ENCODE measurements at regions not wholly inside any gene's neighbourhood (a gene's known extent, or its start where the extent isn't known, plus 50 kb on each side); places are given as distances from the start of the nearest gene placed in this dataset.

DNA sequence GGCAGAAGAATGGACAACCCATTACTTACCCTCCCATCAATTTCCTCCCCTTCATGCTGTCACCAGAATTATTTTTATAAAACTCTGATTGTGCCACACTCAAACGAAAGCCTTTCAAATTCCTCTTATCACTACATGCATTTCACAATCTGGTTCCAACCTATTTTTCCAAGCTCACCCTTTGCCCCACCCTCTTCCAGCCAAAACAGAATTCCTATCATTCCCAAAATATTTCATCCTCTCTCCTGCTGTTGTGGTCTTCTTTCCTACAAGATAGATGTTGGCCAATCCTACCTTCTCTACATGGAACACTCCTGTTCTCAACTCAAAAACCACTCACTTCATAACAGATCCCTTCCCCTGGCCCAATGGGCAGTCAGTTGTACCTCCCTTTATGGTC, 111.5 kb downstream of the ELAPOR2 start:
- peak; percentile 25 for DNase-seq (ENCODE audit: low spot score)

DNA sequence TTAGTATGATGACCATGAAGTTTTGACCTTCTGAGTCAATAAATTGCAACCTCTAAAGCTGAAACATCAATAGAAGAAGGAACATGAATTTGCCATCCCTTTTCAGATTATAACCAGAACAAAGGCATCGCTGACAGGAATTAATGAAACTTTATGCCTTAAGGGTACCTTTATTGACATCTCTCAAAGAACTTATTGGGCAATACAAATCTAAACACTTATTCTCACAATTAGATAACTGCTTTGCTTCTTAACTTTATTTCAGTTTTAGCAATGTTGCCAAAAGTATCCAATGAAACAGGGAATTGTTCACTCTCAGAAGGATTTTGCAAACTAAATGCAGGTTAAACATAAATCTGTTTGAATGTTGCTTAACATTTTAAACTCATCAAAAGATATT, 116.0 kb downstream of the ELAPOR2 start:
- DNase-seq (ENCODE audit: low spot score), result no peak

DNA sequence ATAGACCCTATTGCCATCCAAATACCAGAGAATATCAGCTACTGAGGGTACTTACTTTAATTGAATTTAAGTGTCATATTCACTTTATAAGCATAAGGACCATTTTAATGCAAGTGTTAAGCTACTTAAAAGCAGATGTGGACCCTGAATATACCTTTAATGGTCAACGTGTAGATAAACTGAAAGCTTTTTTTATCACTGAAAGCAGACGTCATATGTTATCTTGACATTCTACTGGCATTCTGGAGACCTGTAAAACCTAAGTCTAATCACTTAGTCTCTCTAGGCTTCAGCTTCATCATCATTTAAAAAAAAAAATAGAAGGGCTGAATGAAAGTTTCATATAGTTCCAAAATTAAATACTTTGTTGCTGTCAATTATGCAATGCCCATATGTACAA, 116.5 kb downstream of the ELAPOR2 start:
- DNase-seq (ENCODE audit: low spot score), result no peak

DNA sequence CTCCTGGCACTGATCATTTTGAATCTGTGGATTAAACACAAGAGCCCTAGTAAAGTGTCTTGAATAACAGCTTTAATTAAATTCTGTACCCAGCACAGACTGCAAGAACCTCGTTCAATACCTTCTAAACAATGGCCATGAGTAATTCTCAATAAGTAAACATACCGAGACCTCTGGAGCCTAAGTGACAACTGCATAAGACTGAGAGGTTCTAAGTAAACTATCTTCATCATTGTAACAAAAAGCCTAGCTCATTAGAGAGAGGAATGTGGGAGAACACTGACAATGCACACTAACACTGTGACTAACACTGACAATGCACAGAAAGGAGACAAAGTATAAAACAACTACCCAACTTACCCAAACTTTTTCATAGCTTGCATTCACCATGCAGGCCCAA, 117.4 kb downstream of the ELAPOR2 start:
- DNase-seq (ENCODE audit: low spot score), result no peak

DNA sequence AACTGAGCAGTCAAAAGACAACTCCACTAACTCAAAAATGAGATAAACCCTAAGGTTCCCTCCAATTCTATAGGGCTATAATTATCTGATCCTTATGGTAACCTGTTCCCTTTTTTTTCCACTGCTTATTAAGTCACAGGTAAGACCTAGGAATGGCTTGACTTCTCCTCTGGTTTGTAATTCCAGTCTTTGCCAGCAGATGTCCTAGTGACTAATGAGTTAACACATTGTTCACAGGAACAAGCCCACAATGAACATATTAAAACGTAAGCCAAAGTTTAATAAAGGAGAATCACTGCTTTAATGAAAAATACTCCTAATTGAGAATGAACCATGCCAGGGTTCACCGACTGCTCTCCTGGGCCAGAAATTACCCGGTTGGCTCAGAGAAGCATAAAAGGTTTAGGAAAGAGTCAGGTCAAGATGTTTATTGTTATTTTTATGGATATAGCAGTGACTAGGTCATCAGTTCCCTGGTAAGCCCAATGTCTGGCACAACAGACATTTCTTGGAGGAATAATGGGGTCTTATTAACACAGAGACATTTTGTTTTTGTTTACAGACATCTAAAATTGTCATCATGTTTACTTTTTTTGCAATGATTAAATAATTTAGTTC, 120.1 kb downstream of the ELAPOR2 start:
- DNase-seq (ENCODE audit: low spot score), result peak; percentile 88

DNA sequence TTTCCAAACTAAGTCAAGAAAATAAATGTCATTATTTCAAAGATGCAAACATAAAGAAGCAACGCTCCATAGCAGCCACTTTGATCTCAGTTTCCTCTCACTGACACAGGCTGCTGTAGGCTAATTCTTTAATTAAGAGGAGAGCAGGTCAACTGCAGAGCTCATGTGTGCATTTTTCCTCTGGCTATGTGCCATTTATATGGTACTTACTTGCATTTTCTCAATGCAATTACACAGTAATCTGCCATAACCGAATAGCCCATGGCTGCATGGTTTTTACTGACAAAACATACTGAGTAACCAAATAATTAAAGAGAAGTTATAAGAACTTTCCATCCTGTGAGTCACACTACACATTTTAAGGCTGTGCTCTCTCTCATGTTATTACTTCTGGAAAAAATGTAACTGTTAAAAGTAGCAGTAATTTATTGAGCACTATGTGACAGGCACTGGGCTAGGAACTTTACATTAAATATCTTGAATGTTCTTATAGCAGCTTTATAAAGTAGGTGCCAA, 122.0 kb downstream of the ELAPOR2 start:
- DNase-seq (ENCODE audit: low spot score), result no peak

DNA sequence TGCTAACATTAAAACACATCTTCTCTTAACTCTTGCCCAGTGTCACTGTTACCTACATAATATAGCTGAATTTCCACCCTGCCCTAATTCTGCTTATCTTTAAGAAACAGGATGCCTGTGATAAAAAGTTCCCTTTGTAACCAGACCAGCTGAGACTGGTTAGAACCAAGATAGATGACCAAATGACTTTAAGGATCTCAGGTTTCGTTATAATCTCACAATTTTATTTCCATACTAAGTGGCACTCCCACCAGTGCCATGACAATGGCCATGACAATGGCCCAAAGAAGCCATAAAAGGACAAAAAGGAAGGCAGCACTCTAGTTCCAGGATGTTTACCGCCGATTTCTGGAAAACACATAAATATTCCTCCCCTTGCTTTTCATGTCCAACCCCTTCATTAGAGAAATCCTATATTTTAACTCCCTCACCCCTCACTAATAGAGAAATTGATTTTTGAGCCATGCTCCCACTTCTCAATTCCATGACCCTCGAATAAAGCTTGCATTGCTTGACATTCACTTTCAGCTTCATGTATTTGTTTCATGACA, 126.1 kb downstream of the ELAPOR2 start:
- DNase-seq (ENCODE audit: low spot score), result no peak

DNA sequence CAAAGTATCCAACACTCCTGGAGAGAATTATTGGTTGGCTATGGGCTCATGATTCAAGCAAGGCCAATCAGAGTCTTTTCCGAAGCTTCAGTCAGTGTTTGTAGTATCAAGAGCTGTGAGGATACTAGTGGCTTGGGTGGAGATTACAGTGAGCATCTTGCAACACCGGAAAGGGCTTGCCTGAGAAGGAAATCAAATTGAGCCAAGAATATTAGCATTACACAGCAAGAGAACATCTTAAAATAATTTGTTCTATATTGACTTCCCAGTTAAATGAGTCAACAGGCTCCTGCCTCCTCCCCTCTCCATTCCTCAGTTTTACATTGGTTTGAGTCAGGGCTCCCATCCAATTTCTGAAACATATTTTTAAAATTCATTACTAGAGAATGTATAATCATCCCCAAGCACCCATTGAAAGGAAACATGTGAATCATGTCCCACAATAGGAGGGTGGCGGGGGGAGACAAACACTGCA, 127.4 kb downstream of the ELAPOR2 start:
- DNase-seq (ENCODE audit: low spot score), result no peak

DNA sequence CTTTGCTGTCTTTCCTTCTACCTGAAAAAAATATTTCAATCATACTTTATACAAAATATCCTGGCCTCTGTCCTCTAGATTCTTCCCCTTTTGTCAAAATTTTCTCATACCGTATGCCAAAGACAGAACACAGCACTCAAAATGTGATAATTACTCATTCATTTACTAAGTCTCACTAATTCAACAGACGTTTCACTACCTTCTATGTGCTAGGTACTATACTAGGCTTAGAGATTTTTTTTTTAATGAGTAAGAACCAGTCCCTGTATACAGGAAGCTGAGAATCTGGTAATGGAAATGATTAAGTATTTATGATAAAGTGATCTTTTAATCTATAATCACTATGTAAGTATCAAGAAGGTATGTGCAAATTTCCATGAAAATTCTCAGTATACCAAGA, 128.0 kb downstream of the ELAPOR2 start:
- DNase-seq (ENCODE audit: low spot score), result no peak

DNA sequence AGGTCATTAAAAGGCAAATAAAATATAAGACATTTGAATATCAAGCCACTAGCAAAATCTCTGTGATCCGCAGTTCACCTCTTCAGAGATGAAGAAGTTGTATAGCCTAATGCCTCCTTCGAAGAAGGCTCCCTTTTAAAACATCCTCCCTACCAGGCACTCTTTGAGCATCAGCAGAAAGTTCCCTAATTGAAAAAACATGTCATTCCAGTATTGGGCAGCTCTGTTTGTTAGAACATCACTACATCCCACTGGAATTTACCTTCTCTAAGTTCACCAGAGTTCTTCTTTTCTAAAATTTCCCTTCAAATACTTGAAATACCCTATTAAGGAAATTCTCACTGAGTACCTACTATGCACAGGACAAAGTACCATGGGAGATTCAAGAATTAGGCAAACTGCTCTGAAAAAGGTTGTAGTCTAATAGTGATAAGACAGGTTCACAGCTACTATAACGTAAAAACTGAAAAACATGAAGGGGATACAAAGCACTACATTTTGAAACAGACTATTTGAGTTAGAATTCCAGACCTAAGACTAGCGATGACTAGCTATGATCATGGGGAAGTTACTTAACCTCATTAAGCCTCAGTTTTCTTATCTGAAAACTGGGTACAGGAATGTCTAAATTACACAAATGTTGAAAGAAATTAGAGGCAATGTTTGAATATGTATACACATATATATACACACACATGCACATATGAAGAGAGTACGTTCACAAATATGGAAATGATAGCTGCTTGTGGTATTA, 128.7 kb downstream of the ELAPOR2 start:
- no peak for DNase-seq (ENCODE audit: low spot score)

DNA sequence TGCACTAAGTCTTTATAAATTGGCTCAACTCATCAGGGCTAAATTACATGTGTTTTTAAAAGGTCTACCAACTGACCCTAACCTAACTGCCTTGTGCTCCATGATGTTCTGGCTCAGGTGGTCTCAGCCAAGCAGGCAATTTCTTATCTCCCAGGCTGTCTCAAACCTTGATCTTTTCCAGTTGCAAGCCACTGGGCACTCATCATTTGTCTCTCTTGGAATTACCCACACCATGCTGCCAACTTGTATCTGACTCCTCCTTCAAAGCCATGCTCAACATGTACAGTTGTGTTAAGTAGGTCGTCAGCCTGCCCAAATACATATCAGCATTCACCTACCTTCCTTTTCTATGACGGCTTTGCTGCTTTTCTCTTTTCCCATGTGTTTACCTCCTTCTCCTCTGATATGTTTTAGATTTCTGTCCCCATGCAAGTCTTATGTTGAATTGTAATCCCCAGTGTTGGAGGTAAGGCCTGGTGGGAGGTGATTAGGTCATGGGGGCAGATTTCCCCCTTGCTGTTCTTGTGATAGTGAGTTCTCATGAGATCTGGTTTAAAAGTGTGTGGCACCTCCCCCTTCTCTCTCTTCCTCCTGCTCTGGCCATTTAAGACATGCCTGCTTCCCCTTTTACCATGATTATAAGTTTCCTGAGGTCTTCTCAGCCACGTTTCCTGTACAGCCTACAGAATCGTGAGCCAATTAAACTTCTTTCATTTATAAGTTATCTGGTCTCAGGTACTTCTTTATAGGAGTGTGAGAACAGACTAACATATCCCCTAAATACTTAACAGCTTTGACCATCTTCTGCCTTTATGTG, 130.0 kb downstream of the ELAPOR2 start:
- DNase-seq (ENCODE audit: low spot score), result no peak

DNA sequence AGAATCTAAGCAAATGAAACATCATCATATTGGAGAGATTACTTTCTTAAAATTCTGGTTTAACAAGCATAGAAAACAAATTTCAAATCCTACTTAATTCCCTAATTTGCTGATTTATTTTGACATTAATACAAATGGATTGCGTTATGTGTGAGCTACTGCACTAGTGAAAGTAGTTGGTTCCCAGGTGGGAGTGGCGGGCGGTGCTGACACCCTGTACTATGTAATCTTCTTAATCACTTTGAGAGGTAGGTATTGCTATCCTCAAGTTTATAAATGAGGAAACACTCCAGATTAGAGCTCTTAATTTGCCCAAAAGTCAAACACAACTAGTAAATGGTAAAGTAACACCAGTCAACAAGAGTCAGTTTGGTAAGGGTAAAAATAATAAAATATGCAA, 131.1 kb downstream of the ELAPOR2 start:
- no peak for DNase-seq (ENCODE audit: low spot score)

DNA sequence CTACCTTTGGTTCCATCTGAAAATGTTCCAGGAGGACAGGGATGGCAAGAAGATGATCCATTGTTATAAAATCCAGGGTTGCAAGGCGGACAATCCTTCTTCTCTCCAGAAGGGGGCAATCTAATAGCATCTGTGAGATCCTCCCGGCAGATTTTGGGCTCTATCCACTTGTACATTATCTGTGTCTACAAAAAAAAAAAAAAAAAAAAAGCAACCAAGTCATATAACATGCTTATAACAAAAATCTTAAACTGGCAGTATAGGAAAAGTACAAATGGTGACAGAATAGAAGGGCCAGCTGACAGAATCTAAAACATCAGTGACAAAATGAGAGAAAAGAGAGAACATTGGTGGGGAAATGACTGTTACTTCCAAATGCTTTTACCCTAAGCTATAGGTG, 132.7 kb downstream of the ELAPOR2 start:
- DNase-seq (ENCODE audit: low spot score), result peak; percentile 82

DNA sequence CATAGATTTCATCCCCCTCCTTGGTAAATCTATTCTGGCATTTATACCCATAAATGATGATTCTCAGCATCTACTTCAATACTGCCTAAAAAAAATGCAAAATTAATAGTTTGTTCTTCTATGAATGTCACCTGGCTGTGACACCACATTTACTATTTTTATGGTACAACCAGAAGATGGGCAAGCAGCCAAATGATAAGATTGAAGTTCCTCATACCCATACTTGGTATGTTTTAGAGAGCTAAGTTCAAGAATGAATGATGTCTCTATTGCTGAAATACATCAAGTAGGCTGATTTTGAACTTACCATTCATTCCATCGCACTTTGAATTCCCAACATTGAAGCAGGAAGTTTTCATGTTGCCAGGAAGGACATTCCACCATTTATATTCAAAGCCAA, 134.2 kb downstream of the ELAPOR2 start:
- DNase-seq (ENCODE audit: low spot score), result no peak

DNA sequence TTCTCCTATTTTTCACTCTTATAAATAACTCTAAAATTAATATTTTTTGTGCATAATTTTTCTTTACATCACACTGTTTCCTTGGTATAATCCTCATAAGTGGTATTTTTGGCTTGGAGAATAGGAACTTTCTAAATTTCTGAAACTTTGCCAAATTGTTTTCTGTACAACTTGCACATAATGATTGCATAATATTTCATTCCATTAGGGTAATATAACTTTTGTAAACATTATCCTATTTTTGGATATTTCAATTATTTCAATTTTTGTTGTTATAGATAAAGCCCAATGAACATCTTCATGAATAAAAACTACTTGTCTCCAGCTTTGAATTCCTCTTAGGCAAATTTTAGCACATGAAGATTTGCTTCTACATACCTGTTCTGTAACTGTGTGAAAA, 135.9 kb downstream of the ELAPOR2 start:
- DNase-seq (ENCODE audit: low spot score), result no peak

DNA sequence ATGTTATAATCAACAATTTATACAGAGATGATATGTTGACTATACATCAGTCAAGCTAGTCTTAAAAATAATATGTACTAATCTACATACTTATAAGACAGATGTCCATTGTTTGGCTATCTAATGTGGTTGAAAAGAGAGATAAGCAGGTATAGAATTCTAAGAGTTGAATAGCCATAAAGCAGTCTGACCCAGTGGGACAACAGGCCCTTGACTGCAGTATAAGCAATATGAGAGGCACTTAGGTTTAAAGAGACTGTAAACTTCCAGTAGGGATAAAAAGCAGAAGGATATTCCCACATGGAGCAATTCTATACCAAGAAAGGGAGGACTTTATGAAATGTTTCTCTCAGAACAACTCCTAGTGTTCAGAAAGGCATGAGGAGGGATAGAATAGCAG, 139.3 kb downstream of the ELAPOR2 start:
- no peak for DNase-seq (ENCODE audit: low spot score)

DNA sequence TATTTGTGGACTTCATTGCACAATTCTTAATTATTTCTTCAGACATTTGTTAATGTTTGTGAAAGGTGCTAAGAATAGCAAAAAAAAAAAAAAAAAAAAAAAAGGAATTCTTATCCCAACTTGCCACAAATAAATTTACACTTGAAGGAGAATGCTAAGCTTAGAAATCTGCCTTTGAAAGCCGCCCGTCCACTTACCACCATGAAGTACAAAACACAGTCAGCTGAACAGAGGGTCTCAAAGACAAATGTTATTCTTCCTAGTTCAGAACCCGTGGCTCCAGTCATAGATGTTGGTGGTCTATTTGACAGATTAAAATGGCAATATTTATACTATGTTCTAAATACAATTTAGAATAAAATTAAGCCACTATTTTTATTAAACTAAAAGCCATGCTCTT, 141.2 kb downstream of the ELAPOR2 start:
- no peak for DNase-seq (ENCODE audit: low spot score)

DNA sequence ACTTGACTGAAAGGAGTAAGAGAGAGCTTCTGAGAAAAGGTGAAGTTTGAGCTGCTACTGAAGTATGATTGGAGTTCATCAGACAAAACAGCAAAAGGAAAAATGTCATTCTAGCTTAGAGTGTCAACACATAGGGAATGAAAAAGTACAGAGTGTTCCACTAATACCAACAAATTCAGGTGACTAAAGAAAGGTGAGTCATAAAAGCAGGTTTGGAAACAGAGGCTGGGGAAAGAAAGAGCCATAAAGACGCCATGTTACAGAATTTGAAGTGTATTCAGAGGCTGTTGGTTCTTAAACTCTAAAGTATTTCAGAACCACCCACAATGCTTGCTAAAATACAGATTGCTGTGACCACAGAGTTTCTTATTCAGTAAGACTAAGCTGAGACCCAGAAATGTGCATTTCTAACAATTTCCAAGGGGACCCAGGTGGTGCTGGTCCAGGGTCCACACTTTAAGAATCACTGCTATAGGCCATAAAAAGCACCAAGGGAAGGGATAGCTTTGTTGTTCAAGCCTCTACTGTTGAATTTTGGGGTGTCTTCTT, 143.1 kb downstream of the ELAPOR2 start:
- DNase-seq (ENCODE audit: low spot score), result no peak

DNA sequence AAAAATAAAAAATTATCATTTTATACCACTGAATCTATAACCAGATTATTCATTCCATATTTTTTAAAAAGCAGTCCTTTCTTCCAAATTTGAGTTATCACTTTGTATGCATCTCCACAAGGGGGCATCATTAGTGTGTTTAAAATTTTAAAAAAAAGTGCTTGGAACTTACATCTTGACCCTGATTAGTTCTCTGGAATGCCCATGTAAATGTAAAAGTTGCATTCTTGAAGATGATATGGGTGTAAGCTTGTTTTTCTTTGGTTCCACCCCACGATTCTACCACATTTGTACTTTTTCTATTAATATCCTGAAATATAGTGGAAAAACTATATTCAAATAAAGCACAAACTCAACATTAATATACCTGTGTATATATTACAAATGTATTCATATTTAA, 144.9 kb downstream of the ELAPOR2 start:
- peak; percentile 42 for DNase-seq (ENCODE audit: low spot score)

All from SW480 (cell line).